ENCODE measurements at regions not wholly inside any gene's neighbourhood (a gene's known extent, or its start where the extent isn't known, plus 50 kb on each side); places are given as distances from the start of the nearest gene placed in this dataset.

DNA sequence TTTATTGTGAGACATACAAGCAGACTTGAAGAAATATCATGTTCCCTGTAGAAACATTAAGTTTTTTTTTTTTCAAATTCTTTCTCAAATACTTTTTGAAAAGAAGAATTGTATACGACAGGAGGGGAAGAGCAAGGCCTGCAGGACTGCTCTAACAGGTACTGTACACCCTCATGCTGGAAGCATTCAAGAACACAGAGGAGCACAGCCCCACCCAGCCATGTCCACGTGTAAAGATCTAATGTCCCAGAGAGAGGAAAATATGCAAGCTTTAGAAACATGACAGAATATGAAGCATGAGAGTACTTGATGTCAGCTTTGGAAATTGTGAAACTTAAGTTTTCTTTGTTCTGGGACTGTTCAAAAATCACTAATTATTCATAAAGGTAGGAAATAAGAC, 191.6 kb downstream of the TTC32 start:
- TF ChIP-seq, protein P1, sequence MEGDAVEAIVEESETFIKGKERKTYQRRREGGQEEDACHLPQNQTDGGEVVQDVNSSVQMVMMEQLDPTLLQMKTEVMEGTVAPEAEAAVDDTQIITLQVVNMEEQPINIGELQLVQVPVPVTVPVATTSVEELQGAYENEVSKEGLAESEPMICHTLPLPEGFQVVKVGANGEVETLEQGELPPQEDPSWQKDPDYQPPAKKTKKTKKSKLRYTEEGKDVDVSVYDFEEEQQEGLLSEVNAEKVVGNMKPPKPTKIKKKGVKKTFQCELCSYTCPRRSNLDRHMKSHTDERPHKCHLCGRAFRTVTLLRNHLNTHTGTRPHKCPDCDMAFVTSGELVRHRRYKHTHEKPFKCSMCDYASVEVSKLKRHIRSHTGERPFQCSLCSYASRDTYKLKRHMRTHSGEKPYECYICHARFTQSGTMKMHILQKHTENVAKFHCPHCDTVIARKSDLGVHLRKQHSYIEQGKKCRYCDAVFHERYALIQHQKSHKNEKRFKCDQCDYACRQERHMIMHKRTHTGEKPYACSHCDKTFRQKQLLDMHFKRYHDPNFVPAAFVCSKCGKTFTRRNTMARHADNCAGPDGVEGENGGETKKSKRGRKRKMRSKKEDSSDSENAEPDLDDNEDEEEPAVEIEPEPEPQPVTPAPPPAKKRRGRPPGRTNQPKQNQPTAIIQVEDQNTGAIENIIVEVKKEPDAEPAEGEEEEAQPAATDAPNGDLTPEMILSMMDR (IDR thresholded peaks at IDR 0.05), result no peak
- no peak for TF ChIP-seq POLR2A (IDR thresholded peaks at IDR 0.05)
